H1 (cell line): ENCODE measurements at regions not wholly inside any gene's neighbourhood (a gene's known extent, or its start where the extent isn't known, plus 50 kb on each side); places are given as distances from the start of the nearest gene placed in this dataset.

Source experiments
- BCL11A ChIP-seq, 2 experiments: IDR thresholded peaks; one replicate each; pipeline ENCODE4 v1.6.1; 2011; ENCODE audit warnings: low read depth in 2 of 2, low read length in 2 of 2, mild to moderate bottlenecking in 2 of 2
- CHD1 ChIP-seq: IDR thresholded peaks from 2 replicates; pipeline ENCODE4 v1.6.1; 2012; ENCODE audit warnings: low read depth, low read length, improper control_type of control experiment
- GABPA ChIP-seq: IDR thresholded peaks from 2 replicates; pipeline ENCODE4 v1.6.1; 2011; ENCODE audit warnings: mild to moderate bottlenecking, low read length, moderate library complexity, borderline replicate concordance; ENCODE audit not compliant: insufficient read depth
- KDM1A ChIP-seq: fragments of 200-600, 300-600 bp; sonication (generic); IDR thresholded peaks from 2 replicates; pipeline ENCODE4 v1.7.1; 2016; ENCODE audit warnings: mild to moderate bottlenecking, low read length, borderline replicate concordance
- KDM4A ChIP-seq: IDR thresholded peaks from one replicate; pipeline ENCODE4 v1.7.1; 2012; ENCODE audit warnings: low read depth, mild to moderate bottlenecking, moderate library complexity, low read length, inconsistent platforms; ENCODE audit not compliant: severe bottlenecking
- RAD21 ChIP-seq, 2 experiments: IDR thresholded peaks in 1 of 2; conservative IDR thresholded peaks in 1 of 2; 2 replicates each; pipeline ENCODE4 v1.6.1; 2011; ENCODE audit warnings: low read depth in 2 of 2, low read length in 2 of 2, improper control_type of control experiment in 1 of 2, inconsistent platforms in 1 of 2, mild to moderate bottlenecking in 1 of 2, moderate library complexity in 1 of 2
- RBBP5 ChIP-seq: IDR thresholded peaks from 2 replicates; pipeline ENCODE4 v1.7.1; 2012; ENCODE audit warnings: low read depth, mild to moderate bottlenecking, inconsistent platforms, low read length, moderate library complexity, borderline replicate concordance
- RFX5 ChIP-seq: IDR thresholded peaks from 2 replicates; pipeline ENCODE4 v1.6.1; 2011; ENCODE audit warnings: low read depth, low read length, improper control_type of control experiment, borderline replicate concordance
- SP2 ChIP-seq: IDR thresholded peaks from 2 replicates; pipeline ENCODE4 v1.6.1; 2012; ENCODE audit warnings: mild to moderate bottlenecking, low read length, inconsistent platforms
- ZNF274 ChIP-seq: IDR thresholded peaks from 2 replicates; pipeline ENCODE4 v1.7.0; 2012; ENCODE audit warnings: low read length, borderline replicate concordance; ENCODE audit errors: extremely low read depth

GRCh38 chr9:85136507-85136906 is 467.0 kb downstream of the NTRK2 start (continued):
- TF ChIP-seq RBBP5, result no peak
- no peak for TF ChIP-seq ZNF274
- TF ChIP-seq RFX5, result no peak
- TF ChIP-seq SP2, result no peak
- no peak for TF ChIP-seq KDM1A
- no peak for TF ChIP-seq BCL11A (IDR thresholded peaks at IDR 0.05; ENCODE audit: low read depth in 2 of 2, low read length in 2 of 2)
- TF ChIP-seq CHD1, result no peak
- no peak for TF ChIP-seq KDM4A
- no peak for TF ChIP-seq GABPA
- TF ChIP-seq RAD21 (IDR thresholded peaks at IDR 0.05 in 1 of 2, conservative IDR thresholded peaks at IDR 0.05 in 1 of 2; ENCODE audit: low read depth in 2 of 2, low read length in 2 of 2), result no peak
